Endothelial cell (in vitro differentiated cells): ENCODE measurements at regions not wholly inside any gene's neighbourhood (a gene's known extent, or its start where the extent isn't known, plus 50 kb on each side); places are given as distances from the start of the nearest gene placed in this dataset.

ENCODE experiments used
- DNase-seq: peaks from one replicate; pipeline ENCODE4 v3.0.0; 2021; ENCODE audit warnings: low spot score
- H3K27ac Mint-ChIP-seq: one replicate; pipeline ENCODE4 v1.8.0; 2021; ENCODE audit warnings: mixed read lengths, inconsistent platforms; ENCODE audit not compliant: unreplicated experiment
- H3K27me3 Mint-ChIP-seq: one replicate; pipeline ENCODE4 v1.8.0; 2021; ENCODE audit warnings: mild to moderate bottlenecking, moderate library complexity, mixed read lengths, inconsistent platforms; ENCODE audit not compliant: unreplicated experiment
- H3K36me3 Mint-ChIP-seq: one replicate; pipeline ENCODE4 v1.8.0; 2021; ENCODE audit warnings: mild to moderate bottlenecking, low read depth, mixed read lengths, inconsistent platforms; ENCODE audit not compliant: unreplicated experiment
- H3K4me1 Mint-ChIP-seq: one replicate; pipeline ENCODE4 v1.8.0; 2021; ENCODE audit warnings: mild to moderate bottlenecking, mixed read lengths, inconsistent platforms; ENCODE audit not compliant: unreplicated experiment
- H3K4me3 Mint-ChIP-seq: one replicate; pipeline ENCODE4 v1.8.0; 2021; ENCODE audit warnings: mild to moderate bottlenecking, mixed read lengths, inconsistent platforms; ENCODE audit not compliant: unreplicated experiment
- H3K9me3 Mint-ChIP-seq: one replicate; pipeline ENCODE4 v1.8.0; 2021; ENCODE audit warnings: mixed read lengths, inconsistent platforms; ENCODE audit not compliant: unreplicated experiment
- CTCF ChIP-seq: fragments of 200-600 bp; sonication (generic); IDR thresholded peaks from one replicate; pipeline ENCODE4 v1.5.0; 2021; ENCODE audit warnings: antibody characterized with exemption; ENCODE audit not compliant: unreplicated experiment

DNA sequence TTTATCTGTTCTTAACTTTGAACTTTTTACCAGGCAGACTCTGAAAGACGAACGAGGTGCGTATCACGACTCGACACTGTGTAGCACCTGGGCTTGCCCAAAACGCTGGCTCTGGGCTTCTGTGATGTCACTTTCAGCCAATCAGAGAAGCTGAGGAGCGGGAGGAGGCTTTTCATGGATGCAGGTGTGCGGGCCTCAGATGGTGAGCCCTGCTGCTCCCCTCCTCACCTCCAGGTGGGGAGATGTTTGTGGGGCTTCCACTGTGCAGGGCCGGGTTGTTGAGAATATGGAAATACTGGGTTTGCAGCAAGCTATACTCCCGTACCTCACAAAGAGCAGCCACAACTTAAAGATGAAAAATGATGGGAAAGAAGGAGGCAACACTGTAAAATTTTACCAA is 246.3 kb downstream of the IRX2 start:
- peaks cover 9% of the 10 kb centered on the region for H3K27me3 Mint-ChIP-seq
- H3K36me3 Mint-ChIP-seq = peaks cover 4% of the 10 kb centered on the region
- H3K9me3 Mint-ChIP-seq = peaks cover 7% of the 10 kb centered on the region
- no peak overlapping the region for H3K27ac Mint-ChIP-seq
- DNase-seq = no peak
- no peaks in the 10 kb centered on the region for H3K4me1 Mint-ChIP-seq
- no peak for TF ChIP-seq CTCF
- H3K4me3 Mint-ChIP-seq = no peak overlapping the region

GRCh38 chr5:2502970-2503594 is 248.4 kb downstream of the IRX2 start:
- H3K9me3 Mint-ChIP-seq = no peaks in the 10 kb centered on the region
- H3K4me3 Mint-ChIP-seq = no peak overlapping the region
- H3K27me3 Mint-ChIP-seq = no peaks in the 10 kb centered on the region
- no peaks in the 10 kb centered on the region for H3K36me3 Mint-ChIP-seq
- TF ChIP-seq CTCF = no peak
- no peaks in the 10 kb centered on the region for H3K4me1 Mint-ChIP-seq
- peak overlapping the region; percentile 36 for H3K27ac Mint-ChIP-seq
- DNase-seq = no peak

DNA sequence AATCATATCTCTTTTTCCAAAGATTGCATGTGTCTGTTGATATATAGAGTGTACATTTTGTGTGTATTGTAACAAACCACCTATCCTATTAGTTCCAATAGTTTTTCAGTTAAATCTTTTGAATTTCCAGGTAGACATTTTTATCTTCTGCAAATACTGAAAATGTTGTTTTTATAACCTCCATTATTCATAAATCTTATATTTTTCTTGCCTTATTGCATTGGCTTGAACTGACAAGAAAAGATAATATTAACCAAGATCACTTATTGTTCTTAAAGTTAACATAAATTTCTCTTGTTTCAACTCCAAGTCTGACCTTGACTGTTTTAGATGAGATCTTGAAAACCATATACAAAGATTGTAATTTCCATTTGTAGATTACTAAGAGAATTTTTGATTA is 251.6 kb downstream of the IRX2 start:
- DNase-seq = no peak
- no peak overlapping the region for H3K27ac Mint-ChIP-seq
- no peaks in the 10 kb centered on the region for H3K36me3 Mint-ChIP-seq
- H3K9me3 Mint-ChIP-seq = no peaks in the 10 kb centered on the region
- no peak overlapping the region for H3K4me3 Mint-ChIP-seq
- H3K27me3 Mint-ChIP-seq = no peaks in the 10 kb centered on the region
- no peaks in the 10 kb centered on the region for H3K4me1 Mint-ChIP-seq
- no peak for TF ChIP-seq CTCF

- Mint-ChIP-seq H3K27ac (no peak overlapping the region), H3K36me3 (no peaks in the 10 kb centered on the region), H3K4me3 (no peak overlapping the region), H3K9me3 (peaks cover 4% of the 10 kb centered on the region), H3K27me3 (no peaks in the 10 kb centered on the region), H3K4me1 (no peaks in the 10 kb centered on the region)
- no peak for DNase-seq
- no peak for TF ChIP-seq CTCF
These were observed 254.6 kb downstream of the IRX2 start for GRCh38 chr5:2496891-2497290.

DNA sequence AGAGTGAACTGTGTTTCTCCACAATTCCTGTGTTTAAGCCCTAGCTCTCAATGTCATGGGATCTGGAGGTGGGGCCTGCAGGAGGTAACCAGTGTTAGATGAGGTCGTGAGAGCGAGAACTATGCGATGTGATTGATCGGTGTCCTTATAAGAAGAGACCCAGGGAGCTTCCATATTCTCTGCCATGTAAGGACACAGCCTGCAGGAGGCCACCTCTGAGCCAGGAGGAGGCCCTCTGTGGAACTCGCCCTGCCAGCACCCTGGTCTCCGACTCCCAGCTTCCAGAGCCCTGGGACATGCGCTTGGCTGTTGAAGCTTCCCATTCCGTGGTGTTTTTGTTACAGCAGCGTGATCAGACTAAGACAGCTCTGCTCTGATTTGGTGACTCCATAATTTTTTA is 255.4 kb downstream of the IRX2 start:
- DNase-seq = no peak
- no peaks in the 10 kb centered on the region for H3K4me1 Mint-ChIP-seq
- no peaks in the 10 kb centered on the region for H3K27me3 Mint-ChIP-seq
- TF ChIP-seq CTCF = no peak
- H3K27ac Mint-ChIP-seq = no peak overlapping the region
- no peak overlapping the region for H3K4me3 Mint-ChIP-seq
- H3K36me3 Mint-ChIP-seq = no peaks in the 10 kb centered on the region
- peaks cover 4% of the 10 kb centered on the region for H3K9me3 Mint-ChIP-seq
